Stimulated activated CD8-positive, alpha-beta memory T cell treated with anti-CD3 and anti-CD28 coated beads, Interleukin-15, amount 100 ng/mL, for 1 hour (primary cell): ENCODE measurements at regions not wholly inside any gene's neighbourhood (a gene's known extent, or its start where the extent isn't known, plus 50 kb on each side); places are given as distances from the start of the nearest gene placed in this dataset.

Source experiments
- DNase-seq: peaks from one replicate; pipeline ENCODE4 v3.0.0-alpha.2; 2020; ENCODE audit warnings: low read depth

- no peak for DNase-seq
Measured at GRCh38 chr5:173719731-173720082, 103.3 kb upstream of the BOD1 start.

- DNase-seq = no peak
Measured at GRCh38 chr5:173720286-173720952, 104.0 kb upstream of the BOD1 start.

DNA sequence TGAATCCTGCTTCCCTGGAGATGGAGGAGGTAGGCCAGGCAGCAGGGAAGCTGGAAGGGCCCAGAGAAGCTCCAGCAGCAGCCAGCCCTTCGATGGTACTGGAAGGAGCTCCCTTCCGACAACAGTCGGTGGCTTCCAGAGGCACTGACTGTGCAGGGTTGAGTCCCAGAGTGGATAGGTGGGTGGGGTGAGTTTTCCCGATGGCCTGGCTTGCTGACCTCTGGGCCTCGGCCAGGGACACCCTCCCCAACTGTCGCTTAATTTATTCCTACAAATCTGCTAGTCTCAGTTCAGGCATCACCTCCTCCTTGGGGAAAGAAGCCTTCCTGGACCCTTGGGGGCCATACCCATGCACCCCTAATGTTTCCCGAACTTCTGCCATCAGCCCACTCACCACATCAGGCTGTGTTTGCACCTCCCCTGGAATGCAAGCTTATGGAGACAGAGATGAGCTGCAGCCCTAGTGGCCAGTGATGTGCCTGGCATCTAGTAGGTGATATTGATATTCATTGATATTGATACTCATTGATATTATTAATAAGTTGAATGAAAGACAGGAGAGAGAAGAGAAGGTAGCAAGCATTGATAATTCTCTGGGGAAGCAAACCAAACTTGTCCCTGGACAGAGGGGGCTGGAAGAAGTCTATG, 104.6 kb upstream of the BOD1 start:
- DNase-seq = no peak

GRCh38 chr5:173721601-173722232, 105.3 kb upstream of the BOD1 start:
- DNase-seq = no peak

DNA sequence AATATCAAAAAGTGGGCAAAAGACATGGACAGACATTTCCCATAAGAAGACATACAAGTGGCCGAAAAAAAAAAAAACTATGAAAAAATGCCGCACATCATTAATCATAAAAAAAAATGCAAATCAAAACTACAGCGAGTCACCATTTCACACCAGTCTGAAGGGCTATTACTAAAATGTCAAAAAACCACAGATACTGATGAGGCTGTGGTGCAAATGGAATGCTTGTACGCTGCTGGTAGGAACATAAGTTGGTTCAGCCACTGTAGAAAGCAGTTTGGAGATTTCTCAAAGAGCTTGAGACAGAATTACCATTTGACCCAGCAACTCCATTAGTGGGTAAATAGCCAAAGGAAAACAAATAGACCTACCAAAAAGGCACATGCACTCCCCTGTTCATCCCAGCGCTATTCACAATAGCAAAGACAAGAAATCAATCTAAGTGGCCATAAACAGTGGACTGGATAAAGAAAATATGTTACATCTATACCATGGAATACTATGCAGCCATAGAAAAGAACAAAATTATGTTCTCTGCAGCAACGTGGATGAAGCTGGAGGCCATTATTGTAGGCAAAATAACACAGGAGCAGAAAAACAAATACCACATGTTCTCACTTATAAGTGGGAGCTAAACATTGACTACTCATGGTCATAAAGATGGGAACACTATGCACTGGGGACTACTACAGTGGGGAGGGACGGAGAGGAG, 110.6 kb upstream of the BOD1 start:
- DNase-seq = no peak

DNA sequence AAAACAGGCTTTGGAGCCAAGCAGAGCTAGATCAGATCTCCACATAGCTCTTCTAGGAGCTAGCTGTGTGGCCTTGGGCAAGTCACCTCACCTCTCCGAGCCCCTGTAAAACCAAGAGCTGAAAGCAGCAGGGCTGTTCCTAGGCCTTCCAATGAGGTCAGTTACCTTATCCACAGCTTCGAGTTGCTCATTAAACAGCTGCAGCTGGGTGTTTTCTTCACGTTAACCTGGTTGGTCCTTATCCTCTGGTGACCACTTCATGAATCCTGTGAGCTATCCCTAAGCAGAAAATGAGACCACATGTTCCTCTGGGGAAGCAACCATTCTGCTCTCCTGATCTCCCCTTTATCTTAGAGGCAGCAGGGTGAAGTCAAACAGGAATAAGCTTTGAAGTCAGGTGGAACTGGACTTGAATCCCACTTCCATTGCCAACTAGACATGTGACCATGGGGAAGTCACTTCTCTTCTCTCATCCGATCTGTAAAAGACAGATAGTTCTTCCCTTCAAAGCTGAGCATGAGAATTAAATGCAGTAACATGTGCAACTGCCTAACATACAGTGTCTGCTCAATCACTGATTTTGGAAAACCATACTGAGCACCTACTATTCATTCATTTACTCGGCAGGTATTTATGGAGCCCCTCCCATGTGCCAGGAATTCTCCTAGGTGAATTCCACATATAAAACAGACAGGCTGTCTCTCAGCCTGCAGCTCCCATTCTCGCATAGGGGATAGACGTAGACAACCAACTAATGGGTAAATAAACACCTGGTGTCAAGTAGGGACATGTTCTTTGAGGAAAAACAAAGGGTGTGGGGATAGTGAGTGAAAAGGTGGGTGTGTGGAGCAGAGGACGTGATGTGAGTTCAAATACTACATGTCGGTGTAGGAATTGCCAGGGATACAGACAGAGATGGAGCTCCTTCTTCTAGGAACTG, 111.7 kb upstream of the BOD1 start:
- no peak for DNase-seq

DNA sequence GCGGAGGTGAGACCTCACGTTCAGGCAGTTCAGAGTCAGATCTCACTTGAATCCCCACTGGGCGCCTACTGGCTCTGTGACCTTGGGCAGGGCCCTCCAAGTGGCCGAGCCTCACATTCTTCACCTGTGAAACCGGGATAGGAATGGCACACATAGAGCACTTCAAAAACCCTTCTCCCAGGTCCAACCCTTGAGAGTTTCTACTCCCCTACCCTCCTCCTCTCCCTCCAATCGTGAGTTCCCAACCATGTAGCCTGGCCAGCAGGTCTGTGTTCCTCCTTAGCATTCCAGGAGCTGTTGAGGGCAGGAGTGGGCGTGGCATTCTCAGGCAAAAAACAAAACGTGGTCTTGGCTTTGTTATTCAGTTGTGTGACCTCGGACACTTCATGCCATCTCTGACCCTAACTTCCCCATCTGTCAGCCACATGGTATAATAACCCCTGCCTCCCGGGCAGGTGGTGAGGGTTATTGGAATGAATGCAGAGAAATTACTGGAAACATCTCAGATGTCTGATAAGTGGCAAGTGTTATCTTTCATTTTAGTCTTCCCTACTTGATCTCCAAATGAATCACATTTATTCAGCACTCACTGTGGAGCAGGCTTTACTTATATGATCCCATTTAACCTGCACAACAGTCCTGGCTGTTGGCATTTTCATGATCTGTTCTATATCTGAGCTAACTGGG, 112.8 kb upstream of the BOD1 start:
- DNase-seq = no peak

DNA sequence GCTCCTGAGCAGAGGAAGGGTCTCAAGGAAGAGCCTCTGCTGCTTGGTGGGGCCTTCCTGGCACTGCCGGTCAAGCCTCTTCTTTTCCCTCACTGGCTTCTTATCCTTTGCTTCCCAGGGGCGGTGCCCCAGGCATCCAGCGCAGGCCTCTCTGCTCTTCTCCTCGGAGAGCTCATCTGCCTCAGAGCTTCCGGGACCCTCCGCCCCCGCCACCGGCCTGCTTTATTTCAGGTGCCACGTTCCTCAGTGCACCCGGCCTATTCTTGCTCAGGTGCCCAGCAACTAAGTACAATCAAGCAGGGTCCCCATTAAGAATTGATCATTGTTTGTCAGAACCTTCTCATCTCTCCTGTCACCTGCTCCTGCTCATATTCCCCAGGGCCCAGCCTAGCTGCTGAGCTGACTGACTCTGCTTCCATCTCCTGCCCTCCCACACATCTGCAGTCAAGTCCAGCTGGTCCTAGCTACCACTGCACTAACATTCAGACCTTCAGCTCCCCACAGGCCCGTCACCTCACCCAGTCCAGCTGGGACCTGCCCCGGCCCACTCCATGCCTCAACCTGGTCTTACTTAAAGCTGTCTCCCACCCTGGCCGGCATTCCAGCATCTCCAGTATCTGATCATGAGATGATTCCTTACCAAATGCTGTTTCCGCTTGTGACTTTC, 114.3 kb upstream of the BOD1 start:
- DNase-seq = no peak

DNA sequence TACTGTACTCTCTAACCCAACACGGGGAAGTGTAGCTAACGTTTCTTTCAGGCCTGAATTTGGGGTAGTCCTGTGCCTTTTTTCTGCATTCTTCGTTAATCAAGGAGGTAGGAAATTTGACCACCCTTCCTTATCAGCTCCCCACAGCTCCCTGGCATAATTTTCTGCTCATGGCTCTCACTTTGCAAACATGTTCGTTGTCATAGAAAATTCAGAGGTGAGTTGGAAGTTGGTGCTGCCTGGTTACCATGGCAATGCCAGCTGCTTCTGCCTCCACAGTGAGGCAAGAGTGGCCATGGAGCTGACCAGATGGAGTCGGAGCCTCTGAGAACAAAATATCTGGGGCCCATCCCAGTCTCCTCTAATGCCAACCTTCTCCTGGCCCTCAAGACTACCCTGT, 116.6 kb upstream of the BOD1 start:
- DNase-seq = no peak

DNA sequence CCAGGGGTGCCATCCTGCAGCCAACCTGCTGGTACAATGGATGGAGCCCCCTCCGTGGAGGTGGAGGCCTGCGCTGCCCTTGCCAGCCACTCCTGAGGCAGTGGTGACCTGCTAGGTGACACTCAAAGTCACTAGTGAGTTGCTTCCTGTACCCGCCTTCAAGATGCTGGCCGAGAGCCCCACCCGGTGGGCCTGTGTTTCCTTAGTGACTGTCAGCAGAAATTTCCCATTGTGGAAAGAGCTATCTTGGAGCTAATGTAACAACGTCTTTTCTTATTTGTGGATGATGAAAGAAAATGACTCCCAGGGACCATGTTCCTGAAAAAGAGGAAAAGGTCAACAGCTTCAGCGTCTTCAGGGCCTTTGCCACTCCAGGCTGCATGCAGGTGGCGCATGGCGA, 117.0 kb upstream of the BOD1 start:
- no peak for DNase-seq

DNA sequence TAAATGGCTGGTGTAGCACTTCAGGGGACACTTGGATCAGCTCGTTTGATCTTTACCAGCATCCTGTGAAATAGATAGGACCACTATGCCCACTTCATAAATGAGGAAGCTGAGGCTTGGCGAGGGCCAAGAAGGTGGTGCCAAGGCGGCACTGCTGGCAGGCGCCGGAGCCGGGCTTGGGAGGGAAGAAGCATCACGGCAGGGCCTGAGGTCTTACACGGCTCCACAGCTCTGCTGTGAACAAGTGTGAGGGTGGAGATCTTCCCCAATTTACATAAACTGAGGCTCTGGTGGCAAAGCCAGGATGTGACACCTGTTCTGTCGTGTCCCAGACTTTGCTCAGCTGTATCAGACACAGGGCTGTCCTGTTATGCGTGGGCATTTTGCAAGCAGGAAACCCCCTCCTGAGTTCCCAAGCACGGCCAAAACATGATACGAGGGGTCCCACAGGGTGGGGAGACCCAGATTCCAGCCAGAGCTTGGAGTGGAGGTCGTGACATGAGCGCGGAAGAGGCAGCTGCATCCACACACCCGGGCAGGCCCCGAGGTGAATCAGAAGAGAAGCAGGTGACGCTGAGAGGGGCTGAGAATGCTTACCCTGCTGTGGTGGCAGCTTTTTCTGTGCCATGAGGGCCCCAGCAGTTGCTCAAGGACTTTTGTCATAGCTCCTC, 117.5 kb upstream of the BOD1 start:
- DNase-seq = no peak

DNA sequence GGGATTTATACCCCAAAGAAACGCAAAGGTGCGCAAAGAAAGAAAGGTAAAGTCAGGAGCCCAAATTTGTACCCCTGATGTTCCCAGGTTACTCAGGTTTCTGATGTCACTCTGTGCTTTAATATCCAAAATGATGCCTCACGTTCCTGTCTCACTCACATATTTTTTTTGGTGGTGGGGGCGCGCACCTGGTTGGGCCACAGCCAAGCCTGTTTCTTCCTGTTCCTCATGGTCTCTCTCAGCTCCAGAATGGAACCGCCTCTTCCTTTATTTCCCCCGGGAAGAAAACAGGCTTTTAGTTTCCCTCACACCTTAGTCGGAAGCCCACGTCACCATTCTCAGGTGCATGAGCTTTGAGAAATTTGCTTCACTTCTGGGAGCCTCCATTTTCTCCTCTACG, 118.3 kb upstream of the BOD1 start:
- no peak for DNase-seq

DNA sequence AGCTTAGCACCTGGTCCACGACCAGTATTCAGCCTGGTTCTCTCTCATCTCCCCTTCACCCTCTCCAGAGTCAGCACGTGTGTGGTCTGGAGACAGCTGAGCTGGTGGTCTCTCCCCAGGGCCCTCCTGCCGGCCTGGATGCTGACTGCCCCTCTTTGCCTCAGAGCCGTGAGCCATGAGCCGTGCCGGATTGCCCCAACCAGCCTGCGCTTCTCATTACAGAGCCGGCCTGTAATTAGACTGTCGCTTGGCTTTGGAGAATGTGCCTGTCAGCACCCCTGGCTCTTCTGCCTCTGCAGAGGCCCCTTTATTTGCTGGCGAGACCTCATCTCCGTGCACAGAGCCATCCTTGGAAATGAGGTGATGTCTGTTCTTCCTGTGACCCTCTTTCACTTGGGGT, 118.7 kb upstream of the BOD1 start:
- no peak for DNase-seq

GRCh38 chr5:173735691-173736090, 119.2 kb upstream of the BOD1 start:
- no peak for DNase-seq

DNA sequence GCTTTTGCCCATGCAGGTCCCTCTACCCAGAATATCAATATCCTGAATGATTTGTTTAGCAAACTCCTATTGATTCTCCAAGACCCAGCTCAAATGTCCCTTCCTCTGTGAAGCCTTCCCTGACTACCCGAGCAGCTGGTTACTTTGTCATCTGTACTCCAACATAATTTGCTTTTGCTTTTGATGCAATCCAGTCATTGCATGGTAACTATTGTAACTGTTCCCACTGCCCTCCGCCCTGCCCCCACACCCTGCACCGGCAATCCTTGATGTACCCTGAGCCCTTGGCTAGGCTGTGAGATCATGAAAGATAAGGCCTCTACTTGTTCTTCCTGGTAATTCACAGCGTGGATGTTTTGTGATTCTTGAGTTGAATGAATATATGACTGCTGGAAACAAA, 119.9 kb upstream of the BOD1 start:
- DNase-seq = no peak

DNA sequence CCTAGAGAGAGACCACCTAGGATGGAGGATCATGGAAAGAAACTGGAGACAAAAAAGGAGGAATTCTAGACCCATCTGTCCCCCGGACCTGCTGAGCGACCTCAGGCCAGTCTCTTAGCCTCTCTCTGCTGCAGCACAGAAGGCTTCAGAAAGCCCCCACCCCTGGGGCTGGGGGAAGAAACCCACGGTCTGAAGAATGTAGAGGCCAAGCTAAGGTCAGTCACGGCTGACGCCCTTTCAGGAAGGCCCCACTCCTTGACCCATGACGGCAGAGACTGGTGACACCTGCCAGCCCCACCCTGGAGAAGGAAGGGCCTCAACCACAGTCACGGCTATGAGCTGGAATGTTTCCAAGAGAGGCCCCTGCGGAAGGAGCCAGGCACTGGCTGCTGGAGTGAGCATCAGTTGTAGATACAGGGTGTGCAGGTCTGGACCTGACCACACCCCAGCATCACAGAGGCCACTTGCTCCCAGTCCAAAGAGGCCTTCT, 120.5 kb upstream of the BOD1 start:
- DNase-seq = no peak

- no peak for DNase-seq
Measured at GRCh38 chr5:173739741-173740140, 123.3 kb upstream of the BOD1 start.

DNA sequence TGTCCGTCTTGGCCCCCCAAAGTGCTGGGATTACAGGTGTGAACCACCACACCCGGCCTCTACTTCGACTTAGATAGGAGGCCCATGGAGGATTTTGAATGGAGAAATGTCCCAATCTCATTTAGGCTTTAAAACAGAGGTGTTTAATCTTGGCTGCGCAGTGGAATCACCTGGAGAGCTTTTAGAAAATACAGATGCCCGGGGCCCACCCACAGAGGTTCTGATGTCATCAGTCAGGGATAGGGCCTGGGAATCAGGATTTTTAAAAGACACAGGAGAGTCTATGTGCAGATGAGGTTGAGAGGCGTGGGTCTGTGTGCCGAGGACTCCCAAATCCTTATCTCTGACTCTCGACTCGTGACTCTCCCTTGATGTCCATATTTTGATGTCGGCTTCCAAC, 124.0 kb upstream of the BOD1 start:
- no peak for DNase-seq

GRCh38 chr5:173741087-173741486, 124.6 kb upstream of the BOD1 start:
- DNase-seq = no peak
